K562 (cell line): ENCODE measurements at regions not wholly inside any gene's neighbourhood (a gene's known extent, or its start where the extent isn't known, plus 50 kb on each side); places are given as distances from the start of the nearest gene placed in this dataset.

ENCODE experiments used
- ARHGAP35 ChIP-seq: fragments of 450-650 bp; IDR thresholded peaks from 2 replicates; pipeline ENCODE4 v1.6.1; 2018; ENCODE audit not compliant: partially characterized antibody
- CHD7 ChIP-seq: fragments of 200-600 bp; sonication (generic); IDR thresholded peaks from one replicate; pipeline ENCODE4 v1.6.1; 2012; ENCODE audit warnings: mild to moderate bottlenecking, low read depth, low read length, inconsistent platforms
- CREB1 ChIP-seq, 2 experiments: sonication (generic) in 1 of 2; formaldehyde crosslinking in 1 of 2; IDR thresholded peaks; 2 replicates each; pipeline versions ENCODE4 v1.6.1 to v1.8.0; 2012 to 2022; ENCODE audit warnings: inconsistent platforms in 1 of 2, mild to moderate bottlenecking in 1 of 2, missing genetic modification reagents in 1 of 2, moderate library complexity in 1 of 2
- MYC ChIP-seq, 2 experiments: fragments of 250-450 bp in 1 of 2; sonication (Bioruptor Pico) in 1 of 2; IDR thresholded peaks; 2 replicates each; pipeline versions ENCODE4 v1.5.1 to v1.6.1; 2012 to 2021; ENCODE audit warnings: low read depth in 2 of 2, borderline replicate concordance in 1 of 2, improper control_type of control experiment in 1 of 2, low read length in 1 of 2, mild to moderate bottlenecking in 1 of 2, moderate library complexity in 1 of 2
- TEAD4 ChIP-seq, 2 experiments: sonication (generic) in 1 of 2; formaldehyde crosslinking in 1 of 2; IDR thresholded peaks; 2 replicates each; pipeline versions ENCODE4 v1.6.1 to v1.8.0; 2012 to 2022; ENCODE audit warnings: borderline replicate concordance in 1 of 2, inconsistent platforms in 1 of 2, low read length in 1 of 2, mild to moderate bottlenecking in 1 of 2, missing genetic modification reagents in 1 of 2
- ZNF143 ChIP-seq: sonication (generic); formaldehyde crosslinking; IDR thresholded peaks from 2 replicates; pipeline ENCODE4 v1.9.0; 2022; ENCODE audit warnings: mild to moderate bottlenecking, missing genetic modification reagents

GRCh38 chr22:22746963-22747933 is 102.8 kb downstream of the GGTLC2 start (continued):
- TF ChIP-seq CHD7 = no peak
- TF ChIP-seq ZNF143 (CRISPR knock-in tag) = 0 out of 2 replicates have a peak, but pooled peaks have one; percentile 36
- no peak for TF ChIP-seq TEAD4 (IDR thresholded peaks at IDR 0.05; ENCODE audit: low read length)
- TF ChIP-seq TEAD4 (CRISPR knock-in tag; IDR thresholded peaks at IDR 0.05; ENCODE audit: borderline replicate concordance) = 0 out of 2 replicates have a peak, but pooled peaks have one; percentile 13
- TF ChIP-seq ARHGAP35 = no peak
- no peak for TF ChIP-seq MYC (IDR thresholded peaks at IDR 0.05; ENCODE audit: low read depth, low read length)
- TF ChIP-seq MYC (CRISPR knock-in tag; IDR thresholded peaks at IDR 0.05; ENCODE audit: borderline replicate concordance, low read depth) = peak; percentile 71; the same call in 1 of the 2 replicates
- 0 out of 2 replicates have a peak, but pooled peaks have one; percentile 8 for TF ChIP-seq CREB1 (IDR thresholded peaks at IDR 0.05)
- no peak for TF ChIP-seq CREB1 (CRISPR knock-in tag; IDR thresholded peaks at IDR 0.05)
